Stimulated activated naive CD4-positive, alpha-beta T cell (primary cell): ENCODE measurements at regions not wholly inside any gene's neighbourhood (a gene's known extent, or its start where the extent isn't known, plus 50 kb on each side); places are given as distances from the start of the nearest gene placed in this dataset.
A peak's percentile ranks its signal among the peaks of the same experiment; 100 is the strongest.

Source experiments
- DNase-seq, 6 experiments: peaks; one replicate each; lab custom pipeline; 2025; lab: John Stamatoyannopoulos, UW

- DNase-seq, result peak in 5 of 6 experiments; percentile 11 to 39 (median 22)
Measured at GRCh38 chr5:34486160-34486848, 169.8 kb upstream of the RAI14 start.

GRCh38 chr5:34486849-34487158, 169.3 kb upstream of the RAI14 start:
- DNase-seq, result no peak

DNA sequence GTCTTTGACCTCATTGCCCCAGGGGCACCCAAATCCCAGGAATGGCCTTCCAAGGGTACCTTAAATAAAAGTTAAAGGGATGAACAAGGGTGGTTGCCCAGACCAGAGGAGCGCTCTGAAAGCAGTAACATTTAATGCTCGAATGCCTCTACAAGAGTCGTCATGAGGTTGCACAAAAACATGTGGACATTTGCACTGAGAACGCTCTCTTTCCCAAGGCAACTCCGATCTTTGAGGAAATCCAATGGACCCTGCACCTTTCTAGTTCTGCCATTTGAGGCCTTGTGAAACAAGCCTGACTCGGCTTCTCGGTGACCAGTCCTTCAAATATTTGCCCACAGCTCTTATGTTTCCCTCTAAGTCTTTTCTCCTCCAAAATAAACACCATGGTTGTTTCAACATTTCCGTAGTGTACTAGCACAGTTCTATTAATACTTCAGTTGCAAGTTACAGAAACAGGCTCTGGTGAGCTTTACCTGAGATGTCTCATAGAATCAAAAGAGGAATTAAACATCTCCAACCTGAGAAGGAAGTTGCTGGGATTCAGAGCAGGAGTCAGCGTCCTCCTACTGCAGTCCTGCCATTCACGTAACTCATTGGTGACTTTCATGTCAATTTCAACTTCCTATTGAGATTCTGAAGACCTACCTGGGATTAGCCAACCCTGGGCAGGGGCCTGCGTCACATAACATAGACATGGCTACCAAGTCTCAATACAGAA, 168.8 kb upstream of the RAI14 start:
- no peak for DNase-seq

- DNase-seq, result no peak
Measured at GRCh38 chr5:34487956-34488355, 168.2 kb upstream of the RAI14 start.

GRCh38 chr5:34488984-34489383, 167.1 kb upstream of the RAI14 start:
- no peak for DNase-seq

- DNase-seq, result no peak
Measured at GRCh38 chr5:34490506-34491250, 165.4 kb upstream of the RAI14 start.

DNA sequence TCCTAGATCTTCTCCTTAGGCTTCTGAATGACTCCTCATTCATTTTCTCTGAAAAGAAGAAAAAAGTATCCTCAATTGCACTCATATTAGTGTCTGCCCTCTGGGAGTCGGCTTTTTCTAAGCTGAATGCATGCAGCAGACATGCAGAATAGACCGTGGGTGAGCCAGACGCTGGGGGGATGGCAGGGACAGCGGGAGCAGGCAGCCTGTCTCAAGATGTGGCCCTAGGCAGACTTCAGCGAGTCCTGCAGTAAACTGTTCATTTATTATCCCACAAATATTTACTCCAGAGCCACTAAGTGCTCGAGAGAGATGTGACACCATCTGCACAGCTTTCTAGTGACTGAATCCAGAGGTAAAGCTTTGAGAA, 164.9 kb upstream of the RAI14 start:
- DNase-seq, result no peak

DNA sequence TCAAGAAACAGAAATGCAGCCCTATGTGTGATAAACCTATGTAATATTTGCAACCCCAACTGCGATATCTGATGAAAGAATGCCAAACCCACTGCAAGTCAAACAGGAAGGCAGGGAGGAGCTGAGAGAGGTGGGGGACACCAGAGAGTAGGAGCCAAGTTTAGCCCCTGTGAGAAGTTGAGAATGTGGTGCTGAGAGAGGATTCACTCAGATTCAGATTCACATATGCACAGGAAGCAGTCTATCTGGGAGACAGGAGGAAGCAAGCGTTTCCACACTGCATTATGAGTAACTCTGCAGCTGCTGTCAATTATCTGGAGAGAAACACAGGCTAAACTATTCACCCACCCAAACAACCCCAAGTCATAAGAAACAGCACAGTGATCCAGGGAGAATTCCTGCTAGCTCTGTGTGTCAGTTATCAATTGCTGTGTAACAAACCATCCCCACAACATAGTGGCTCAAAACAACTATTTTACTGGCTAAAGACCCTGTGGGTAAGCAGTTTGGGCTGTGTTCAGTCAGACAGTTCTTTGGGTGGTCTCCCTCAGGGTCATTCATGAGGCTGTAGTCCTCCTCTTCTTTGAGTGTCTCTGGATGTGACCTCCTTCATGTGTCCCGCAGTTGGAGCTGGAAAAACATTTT, 161.9 kb upstream of the RAI14 start:
- DNase-seq, result no peak

DNA sequence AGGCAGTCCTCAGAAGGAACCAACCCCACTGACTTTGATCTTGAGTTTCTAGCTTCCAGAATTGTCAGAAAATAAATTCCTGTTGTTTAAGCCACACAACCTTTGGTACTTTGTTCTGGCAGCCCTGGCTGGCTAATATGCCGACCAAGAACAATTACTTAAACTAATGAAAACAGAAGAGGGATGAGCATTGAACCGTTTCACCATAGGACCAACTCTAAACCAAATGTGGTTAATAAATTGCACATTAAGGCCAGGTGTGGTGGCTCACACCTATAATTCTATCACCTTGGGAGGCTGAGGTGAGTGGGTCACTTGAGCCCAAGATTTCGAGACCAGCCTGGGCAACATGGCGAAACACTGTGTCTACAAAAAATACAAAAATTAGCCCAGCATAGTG, 160.9 kb upstream of the RAI14 start:
- no peak for DNase-seq

DNA sequence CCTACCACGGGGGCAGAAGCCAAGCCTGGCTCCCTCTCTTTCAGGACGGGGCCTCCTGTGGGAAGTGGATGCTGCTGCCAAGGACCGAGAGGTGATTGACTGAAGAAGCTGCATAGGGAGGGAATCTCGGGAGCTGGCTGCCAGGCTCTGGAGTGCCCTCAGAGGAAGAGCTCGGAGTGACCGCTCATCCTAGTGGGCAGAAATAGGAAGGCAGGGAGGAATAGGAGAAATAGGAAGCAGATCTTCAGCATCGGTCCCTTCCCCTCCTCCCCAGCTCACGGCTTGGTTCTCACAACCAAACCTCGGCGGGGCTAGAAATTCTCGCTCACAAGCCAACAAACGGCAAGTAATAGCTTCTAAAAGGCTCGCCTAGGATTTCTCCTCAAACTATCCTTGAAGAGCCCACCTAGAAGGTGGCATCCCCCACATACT, 159.9 kb upstream of the RAI14 start:
- DNase-seq, result no peak

- no peak for DNase-seq
Measured at GRCh38 chr5:34496701-34497469, 159.2 kb upstream of the RAI14 start.

DNA sequence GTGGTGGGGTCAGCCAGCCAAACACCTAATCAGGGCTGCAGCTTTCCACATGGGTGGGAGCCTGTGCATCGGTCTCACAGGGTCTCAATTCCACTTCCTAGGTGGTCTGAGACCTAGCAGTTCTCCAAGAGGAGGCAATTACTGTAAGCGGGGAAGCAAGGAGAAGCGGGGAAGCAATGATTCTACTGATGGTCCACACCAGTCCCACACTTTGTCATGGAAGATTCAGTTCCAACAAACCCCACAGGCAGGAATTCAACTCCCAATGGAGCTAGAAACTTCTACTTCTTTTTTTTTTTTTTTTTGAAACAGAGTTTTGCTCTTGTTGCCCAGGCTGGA, 158.7 kb upstream of the RAI14 start:
- no peak for DNase-seq

GRCh38 chr5:34498572-34498971, 157.6 kb upstream of the RAI14 start:
- no peak for DNase-seq

DNA sequence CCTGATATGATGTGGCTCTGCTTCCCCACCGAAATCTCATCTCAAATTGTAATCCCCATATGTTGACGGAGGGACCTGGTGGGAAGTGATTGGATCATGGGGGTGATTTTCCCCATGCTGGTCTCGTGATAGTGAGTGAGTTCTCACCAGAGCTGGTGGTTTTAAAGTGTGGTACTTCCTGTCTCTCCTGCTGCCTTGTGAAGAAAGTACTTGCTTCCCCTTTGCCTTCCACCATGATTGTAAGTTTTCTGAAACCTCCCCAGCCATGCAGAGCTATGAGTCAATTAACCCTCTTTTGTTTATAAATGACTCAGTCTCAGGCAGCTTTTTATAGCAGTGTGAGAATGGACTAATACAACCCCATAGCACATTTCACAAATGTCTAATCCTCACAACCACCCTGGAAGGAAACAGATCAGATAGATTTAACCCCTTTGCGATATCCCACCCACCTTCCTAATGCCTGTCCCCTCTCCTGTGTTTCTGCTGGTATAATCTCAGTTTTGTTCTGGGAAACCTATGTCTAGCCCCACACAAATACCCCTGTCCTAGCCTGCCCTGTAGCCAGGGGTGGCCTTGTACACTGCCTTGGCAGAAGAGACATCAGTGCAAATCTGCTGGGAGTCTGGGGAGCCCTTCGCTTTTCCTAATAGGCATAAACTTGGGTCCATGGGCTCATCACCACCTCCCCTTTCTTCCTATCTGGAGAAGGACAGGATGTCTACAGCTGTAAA, 157.0 kb upstream of the RAI14 start:
- no peak for DNase-seq

DNA sequence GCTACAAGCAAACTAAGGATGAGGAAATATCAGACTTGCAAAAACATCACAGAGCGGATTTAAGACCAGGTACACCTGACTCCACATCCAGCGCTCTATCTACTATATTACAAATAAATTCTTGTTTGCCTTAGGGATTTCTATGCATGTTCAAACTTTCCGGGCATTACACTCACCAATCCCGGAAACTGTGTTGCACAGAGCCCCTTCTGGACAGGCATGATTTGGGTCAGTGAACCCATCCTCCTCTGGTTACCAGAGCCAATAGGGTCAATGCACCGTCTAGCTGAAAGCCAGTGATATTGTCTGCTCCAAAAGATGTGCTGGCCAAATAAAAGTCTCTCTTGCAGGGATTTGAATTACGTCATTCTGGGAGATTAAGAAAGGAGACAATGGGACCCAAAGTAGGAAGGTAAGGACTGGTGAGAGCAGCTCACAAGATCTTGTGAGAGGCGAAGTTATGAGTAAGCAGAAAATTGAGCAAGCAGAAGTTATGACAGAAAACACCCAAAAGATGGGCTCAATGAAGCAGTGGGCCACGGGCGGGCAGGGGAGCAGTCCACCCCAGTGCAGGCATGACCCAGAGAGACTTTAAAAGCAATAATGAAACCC, 155.8 kb upstream of the RAI14 start:
- no peak for DNase-seq

DNA sequence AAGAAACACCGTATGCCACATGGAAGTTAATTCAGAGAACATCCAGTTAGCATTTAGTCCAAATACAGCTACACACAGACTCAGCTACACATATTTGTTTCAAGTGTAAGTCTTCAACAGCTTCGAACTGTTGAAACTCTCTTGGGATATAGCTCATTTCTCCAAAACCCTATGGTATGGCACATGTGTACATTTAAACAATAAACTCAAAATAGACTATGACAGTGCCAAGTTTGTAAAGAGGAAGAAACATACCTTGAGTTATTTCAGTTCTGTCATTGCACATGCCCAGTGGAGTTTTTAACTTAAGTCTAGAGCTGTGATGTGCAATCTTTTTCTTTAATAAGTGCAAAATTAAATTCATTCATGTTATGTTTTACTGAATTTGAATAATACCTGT, 155.1 kb upstream of the RAI14 start:
- no peak for DNase-seq

- DNase-seq, result no peak
Measured at GRCh38 chr5:34501840-34502239, 154.3 kb upstream of the RAI14 start.

DNA sequence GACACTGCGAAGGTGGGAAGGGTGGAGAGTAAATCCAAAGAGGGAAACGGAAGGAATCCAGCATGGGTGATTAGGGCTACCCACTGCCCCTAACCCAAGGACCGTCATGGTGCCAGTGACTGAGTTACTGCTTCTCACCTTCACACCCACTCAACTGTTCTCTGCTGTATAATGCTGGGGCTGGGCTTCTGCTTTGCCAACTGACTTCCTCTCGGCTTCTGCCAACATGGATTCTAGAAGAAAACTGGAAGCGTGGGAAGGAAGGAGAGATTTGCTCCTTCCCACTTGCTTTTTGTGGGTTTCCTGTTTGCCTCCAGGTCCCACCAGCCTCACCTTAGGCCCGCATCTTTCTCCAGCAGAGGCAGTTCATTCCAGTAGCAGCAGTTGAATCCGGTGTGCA, 153.5 kb upstream of the RAI14 start:
- DNase-seq, result no peak

GRCh38 chr5:34503379-34504253, 152.5 kb upstream of the RAI14 start:
- DNase-seq, result no peak

DNA sequence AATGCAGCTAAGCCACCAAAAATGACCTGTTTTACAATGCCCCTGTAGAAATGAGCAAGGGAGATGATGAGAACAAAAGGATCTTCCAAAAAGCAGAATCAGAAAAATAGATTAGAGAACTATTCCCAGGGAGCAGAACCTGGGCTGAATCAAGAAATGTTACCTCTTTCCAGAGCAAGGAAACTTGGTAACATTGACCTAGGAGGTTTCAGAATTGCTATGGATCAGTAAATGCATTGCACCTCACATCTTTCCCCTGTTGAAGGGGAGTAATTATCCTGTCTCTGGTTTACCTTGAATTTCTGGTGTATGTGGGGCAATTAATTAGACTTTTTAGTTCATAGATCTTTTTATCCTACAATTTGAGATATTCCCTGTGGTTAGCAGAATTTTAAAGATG, 151.2 kb upstream of the RAI14 start:
- DNase-seq, result no peak
